A673 (cell line): ENCODE measurements at regions not wholly inside any gene's neighbourhood (a gene's known extent, or its start where the extent isn't known, plus 50 kb on each side); places are given as distances from the start of the nearest gene placed in this dataset.

ENCODE experiments used
- BruUV-seq: library from RNA; stranded (reverse); fragments of 400-500 nt; replicated peaks from 2 replicates; lab custom pipeline; 2021; lab: Mats Ljungman, UMichigan
- CTCF ChIA-PET: fragments of 300-600 bp; sonication (Branson Sonifier 250); formaldehyde crosslinking; loops from one replicate; lab custom pipeline; 2022; ENCODE audit warnings: antibody characterized with exemption; lab: Charles Lee
- POLR2A ChIA-PET: fragments of 300-600 bp; sonication (Branson Sonifier 250); formaldehyde crosslinking; loops from one replicate; lab custom pipeline; 2022; ENCODE audit warnings: antibody characterized with exemption; ENCODE audit not compliant: low non-redundant PET; lab: Charles Lee
- DNase-seq: peaks from one replicate; pipeline ENCODE4 v3.0.0-alpha.2; 2015; ENCODE audit warnings: low spot score
- H3K27ac ChIP-seq: fragments of 200-600 bp; sonication (generic); 2 replicates; pipeline ENCODE4 v1.5.1; 2016; ENCODE audit warnings: mixed run types, low read depth, mild to moderate bottlenecking, mixed read lengths, antibody characterized with exemption, low read length; ENCODE audit not compliant: poor library complexity, severe bottlenecking
- H3K27me3 ChIP-seq: fragments of 200-600 bp; sonication (generic); replicated peaks from 2 replicates; pipeline ENCODE4 v1.6.1; 2017; ENCODE audit warnings: mixed run types, low read depth, mild to moderate bottlenecking, mixed read lengths, antibody characterized with exemption, low read length; ENCODE audit not compliant: insufficient read depth, poor library complexity
- H3K36me3 ChIP-seq: fragments of 200-600 bp; sonication (generic); 2 replicates; pipeline ENCODE4 v1.6.1; 2016; ENCODE audit warnings: mixed run types, mild to moderate bottlenecking, mixed read lengths, antibody characterized with exemption, low read length; ENCODE audit not compliant: insufficient read depth, poor library complexity, severe bottlenecking
- H3K4me1 ChIP-seq: fragments of 200-600 bp; sonication (generic); 2 replicates; pipeline ENCODE4 v1.6.1; 2017; ENCODE audit warnings: mixed run types, mild to moderate bottlenecking, mixed read lengths, antibody characterized with exemption, low read length; ENCODE audit not compliant: insufficient read depth, poor library complexity, severe bottlenecking
- H3K4me3 ChIP-seq: fragments of 200-600 bp; sonication (generic); 2 replicates; pipeline ENCODE4 v1.5.1; 2016; ENCODE audit warnings: low read depth, mixed run types, mild to moderate bottlenecking, mixed read lengths, low read length; ENCODE audit not compliant: poor library complexity, severe bottlenecking
- H3K9me3 ChIP-seq: fragments of 200-600 bp; sonication (generic); 2 replicates; pipeline ENCODE4 v1.6.1; 2016; ENCODE audit warnings: mixed run types, low read depth, mild to moderate bottlenecking, mixed read lengths, antibody characterized with exemption, low read length; ENCODE audit not compliant: poor library complexity, severe bottlenecking
- EZH2 ChIP-seq: fragments of 200-600 bp; sonication (generic); IDR thresholded peaks from 2 replicates; pipeline ENCODE4 v1.6.1; 2017; ENCODE audit warnings: borderline replicate concordance, low read depth, mild to moderate bottlenecking, mixed read lengths, antibody characterized with exemption, low read length; ENCODE audit not compliant: poor library complexity, severe bottlenecking
- intact Hi-C: fragments of 100-400 bp; cut with micrococcal nuclease; formaldehyde crosslinking; loops from one replicate; pipeline ENCODE4 v1.10.0; 2022; ENCODE audit not compliant: unreplicated experiment
- TF ChIP-seq, protein P1 (sequence below): fragments of 300-800, 200-600 bp; sonication (generic); conservative IDR thresholded peaks from 2 replicates; pipeline ENCODE4 v1.5.1; 2017; ENCODE audit warnings: low read depth, mild to moderate bottlenecking, antibody characterized with exemption, low read length, moderate library complexity, mixed read lengths

DNA sequence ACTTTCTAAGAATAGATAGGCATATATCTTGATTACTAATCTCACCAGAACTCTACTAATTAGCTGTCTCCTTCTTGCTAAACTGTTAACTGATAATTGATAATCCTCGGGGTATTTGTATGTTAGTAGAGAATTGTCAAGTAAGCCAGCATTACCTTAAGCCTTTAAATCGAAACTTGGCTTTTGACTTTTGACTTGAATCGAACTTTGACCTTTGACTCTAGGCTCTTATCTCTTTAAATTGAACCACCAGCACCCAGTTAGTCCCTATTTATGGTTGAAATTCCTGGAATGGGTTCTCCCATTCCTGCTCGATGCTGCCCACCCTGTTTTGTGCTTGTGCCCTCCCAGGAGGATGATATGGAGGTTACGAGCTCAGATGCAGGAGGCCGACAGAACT, 244.4 kb downstream of the TGFB2 start:
- TF ChIP-seq EZH2: no peak
- TF ChIP-seq, protein P1, sequence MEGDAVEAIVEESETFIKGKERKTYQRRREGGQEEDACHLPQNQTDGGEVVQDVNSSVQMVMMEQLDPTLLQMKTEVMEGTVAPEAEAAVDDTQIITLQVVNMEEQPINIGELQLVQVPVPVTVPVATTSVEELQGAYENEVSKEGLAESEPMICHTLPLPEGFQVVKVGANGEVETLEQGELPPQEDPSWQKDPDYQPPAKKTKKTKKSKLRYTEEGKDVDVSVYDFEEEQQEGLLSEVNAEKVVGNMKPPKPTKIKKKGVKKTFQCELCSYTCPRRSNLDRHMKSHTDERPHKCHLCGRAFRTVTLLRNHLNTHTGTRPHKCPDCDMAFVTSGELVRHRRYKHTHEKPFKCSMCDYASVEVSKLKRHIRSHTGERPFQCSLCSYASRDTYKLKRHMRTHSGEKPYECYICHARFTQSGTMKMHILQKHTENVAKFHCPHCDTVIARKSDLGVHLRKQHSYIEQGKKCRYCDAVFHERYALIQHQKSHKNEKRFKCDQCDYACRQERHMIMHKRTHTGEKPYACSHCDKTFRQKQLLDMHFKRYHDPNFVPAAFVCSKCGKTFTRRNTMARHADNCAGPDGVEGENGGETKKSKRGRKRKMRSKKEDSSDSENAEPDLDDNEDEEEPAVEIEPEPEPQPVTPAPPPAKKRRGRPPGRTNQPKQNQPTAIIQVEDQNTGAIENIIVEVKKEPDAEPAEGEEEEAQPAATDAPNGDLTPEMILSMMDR: no peak
- no peak for DNase-seq
- Histone ChIP-seq H3K27ac (no peak overlapping the region), H3K4me3 (no peak overlapping the region), H3K27me3 (no peaks in the 10 kb centered on the region), H3K9me3 (no peaks in the 10 kb centered on the region), H3K4me1 (no peaks in the 10 kb centered on the region), H3K36me3 (no peaks in the 10 kb centered on the region)
- ChIA-PET POLR2A (no interaction called here), CTCF (no interaction called here)
- intact Hi-C loops: no loop called here
- BruUV-seq: no TSS peak

DNA sequence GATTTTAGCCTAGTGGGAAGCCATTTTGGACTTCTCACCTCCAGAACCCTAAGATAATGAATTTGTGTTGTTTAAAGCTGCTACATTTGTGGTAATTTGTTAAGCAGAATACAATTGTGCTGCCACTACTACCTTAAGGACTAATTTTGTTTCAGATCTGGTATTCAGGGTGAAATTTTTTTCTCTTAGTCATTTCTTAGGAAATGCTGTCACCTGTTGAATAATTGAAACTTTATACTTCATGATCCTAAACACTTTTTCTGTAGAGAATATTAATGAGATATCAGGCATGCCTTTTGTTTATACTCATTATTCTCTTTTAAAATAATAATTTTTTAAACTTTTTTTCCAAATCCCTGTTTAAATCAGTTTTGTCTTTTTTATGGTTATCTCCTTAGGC, 246.8 kb downstream of the TGFB2 start:
- no peaks in the 10 kb centered on the region for H3K4me1 ChIP-seq
- no TSS peak for BruUV-seq
- intact Hi-C loops: no loop called here
- DNase-seq: no peak
- H3K36me3 ChIP-seq: no peaks in the 10 kb centered on the region
- TF ChIP-seq, protein P1: no peak
- no peak for TF ChIP-seq EZH2
- H3K27ac ChIP-seq: no peak overlapping the region
- H3K9me3 ChIP-seq: no peaks in the 10 kb centered on the region
- no peak overlapping the region for H3K4me3 ChIP-seq
- ChIA-PET CTCF (no interaction called here), POLR2A (no interaction called here)
- H3K27me3 ChIP-seq: no peaks in the 10 kb centered on the region

DNA sequence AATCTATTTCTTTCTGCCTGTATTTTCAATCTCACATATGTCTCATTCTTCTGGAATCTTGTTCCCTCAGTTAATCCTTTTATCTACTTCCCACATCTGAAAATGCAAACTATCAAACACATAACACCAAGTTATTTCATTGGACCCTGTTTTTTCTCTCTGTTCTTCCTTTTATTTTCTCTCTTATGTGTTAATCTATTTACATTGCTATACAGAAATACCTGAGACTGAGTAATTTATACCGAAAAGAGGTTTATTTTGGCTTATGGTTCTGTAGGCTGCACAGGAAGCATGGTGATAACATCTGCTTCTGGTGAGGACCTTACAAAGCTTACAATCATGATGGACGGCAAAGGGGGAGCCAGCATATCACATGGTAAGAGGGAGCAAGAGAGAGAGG, 247.6 kb downstream of the TGFB2 start:
- POLR2A ChIA-PET: no interaction called here
- TF ChIP-seq EZH2: no peak
- TF ChIP-seq, protein P1: no peak
- Histone ChIP-seq H3K36me3 (no peaks in the 10 kb centered on the region), H3K27ac (no peak overlapping the region), H3K4me3 (no peak overlapping the region), H3K4me1 (no peaks in the 10 kb centered on the region), H3K27me3 (no peaks in the 10 kb centered on the region), H3K9me3 (no peaks in the 10 kb centered on the region)
- CTCF ChIA-PET: no interaction called here
- intact Hi-C loops: no loop called here
- no TSS peak for BruUV-seq
- DNase-seq: peak; percentile 37
